ENCODE measurements at regions not wholly inside any gene's neighbourhood (a gene's known extent, or its start where the extent isn't known, plus 50 kb on each side); places are given as distances from the start of the nearest gene placed in this dataset.
"Not testable (repeated sequence)": the region's sequence is repeated elsewhere in the genome, so short reads cannot be mapped to it uniquely, and the experiment has no call there.

DNA sequence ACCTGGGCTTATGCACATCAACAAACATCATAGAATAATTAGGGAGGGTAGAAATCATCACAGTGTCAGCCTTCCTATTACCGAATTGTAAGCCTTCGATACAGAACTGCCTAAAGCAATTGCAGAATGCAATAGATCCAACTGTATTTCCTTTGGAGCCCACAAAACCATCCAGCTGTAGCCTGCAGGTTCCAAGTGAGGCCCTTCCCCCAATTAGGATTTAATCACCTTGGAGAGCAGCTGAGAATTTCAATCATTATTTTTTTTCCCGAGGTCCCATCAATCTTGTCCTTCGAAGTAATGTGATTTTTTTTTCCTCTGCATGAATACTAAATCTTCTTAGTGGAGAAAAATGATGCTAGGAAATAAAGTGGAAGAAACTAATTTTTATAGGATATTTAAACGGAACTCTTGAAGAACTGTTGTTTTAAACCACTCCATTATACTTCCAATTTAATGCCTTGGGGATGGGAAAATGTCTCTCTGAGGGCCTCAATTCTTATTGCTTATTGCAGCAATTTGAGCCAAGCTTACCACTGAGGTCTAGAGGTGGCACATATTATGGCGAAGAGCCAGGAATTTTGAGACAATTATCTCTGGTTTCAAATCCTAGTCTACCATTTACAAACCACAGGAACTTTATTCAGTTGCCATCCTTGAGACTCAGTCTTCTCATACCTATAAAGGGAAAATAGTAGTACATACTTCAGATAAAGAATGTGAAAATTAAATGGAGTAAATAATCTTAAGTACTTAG lies 953.4 kb upstream of the IGFBP7 start:
- DNase-seq (ENCODE audit: low read depth) = no peak

DNA sequence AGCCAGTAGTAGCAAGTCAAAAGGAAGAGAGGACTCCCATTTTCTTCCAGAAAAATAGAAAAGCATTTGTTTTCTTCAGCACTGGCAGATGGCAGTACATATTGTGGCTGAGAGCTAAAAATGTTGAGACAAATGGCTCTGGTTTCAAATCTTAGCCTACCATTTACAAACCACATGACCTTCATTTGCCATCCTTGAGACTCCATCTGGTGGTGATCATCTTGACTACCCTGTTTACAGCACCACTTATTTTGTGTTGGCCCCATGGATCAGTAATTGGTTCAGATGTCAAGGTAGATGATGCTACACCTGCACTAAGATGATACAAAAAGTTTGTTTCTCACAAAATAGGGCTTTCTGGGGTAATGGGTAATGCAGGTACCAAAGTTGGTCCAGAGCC lies 951.8 kb upstream of the IGFBP7 start:
- no peak for DNase-seq (ENCODE audit: low read depth)

DNA sequence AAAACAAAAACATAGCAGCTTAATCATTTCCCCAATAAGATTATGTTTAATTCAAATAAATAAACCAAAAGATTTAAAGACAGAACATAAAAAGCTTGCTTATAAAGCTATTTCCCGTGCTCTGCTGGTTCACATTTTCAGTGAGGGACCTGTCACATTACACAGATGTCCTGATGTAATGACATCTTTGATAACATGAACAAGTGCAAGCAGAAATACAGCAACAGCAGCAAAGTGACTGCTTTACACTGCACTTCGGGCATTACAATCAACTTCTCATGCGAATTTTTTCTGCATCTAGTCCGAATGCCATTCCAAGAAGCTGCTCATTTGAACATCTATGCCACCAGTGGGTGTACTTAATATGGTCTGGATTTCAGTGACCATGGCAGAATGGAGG lies 940.3 kb upstream of the IGFBP7 start:
- DNase-seq (ENCODE audit: low read depth) = no peak

DNA sequence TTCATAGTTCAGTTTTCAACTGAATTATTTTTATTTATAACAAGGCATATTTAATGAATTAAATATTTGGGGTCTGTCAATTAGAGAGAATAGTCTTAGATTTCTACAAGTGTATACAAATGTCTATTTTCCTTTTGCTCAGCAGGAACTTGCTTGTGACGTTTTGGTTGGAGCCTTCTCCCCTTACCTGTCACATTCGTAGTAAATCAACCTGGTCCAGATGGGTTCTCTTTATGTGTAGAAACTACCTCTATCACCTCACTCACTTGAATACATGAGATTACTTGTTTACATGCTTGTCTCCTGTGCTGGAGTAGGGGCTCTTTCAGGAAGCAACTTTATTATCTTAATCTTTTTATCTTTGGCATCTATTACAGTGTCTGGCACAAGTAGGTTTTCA lies 938.3 kb upstream of the IGFBP7 start:
- no peak for DNase-seq (ENCODE audit: low read depth)

DNA sequence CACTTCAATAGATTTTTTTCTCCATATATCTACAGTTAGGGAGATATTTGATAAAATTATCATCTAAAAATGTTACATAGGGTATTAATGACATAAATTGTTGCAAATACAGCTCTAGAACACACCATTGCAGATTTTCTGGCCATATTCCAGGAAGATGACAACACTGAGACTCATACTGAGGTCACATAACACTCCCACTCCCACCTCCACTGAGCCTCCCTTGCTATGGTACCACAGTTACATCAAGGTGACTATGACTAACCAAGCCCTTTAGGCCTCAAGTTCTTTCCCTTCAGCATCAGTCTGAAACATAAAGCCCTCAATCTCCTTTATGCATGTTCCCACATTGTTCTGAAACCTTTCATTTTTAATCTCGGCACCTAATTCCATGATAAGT lies 932.0 kb upstream of the IGFBP7 start:
- no peak for DNase-seq (ENCODE audit: low read depth)

DNA sequence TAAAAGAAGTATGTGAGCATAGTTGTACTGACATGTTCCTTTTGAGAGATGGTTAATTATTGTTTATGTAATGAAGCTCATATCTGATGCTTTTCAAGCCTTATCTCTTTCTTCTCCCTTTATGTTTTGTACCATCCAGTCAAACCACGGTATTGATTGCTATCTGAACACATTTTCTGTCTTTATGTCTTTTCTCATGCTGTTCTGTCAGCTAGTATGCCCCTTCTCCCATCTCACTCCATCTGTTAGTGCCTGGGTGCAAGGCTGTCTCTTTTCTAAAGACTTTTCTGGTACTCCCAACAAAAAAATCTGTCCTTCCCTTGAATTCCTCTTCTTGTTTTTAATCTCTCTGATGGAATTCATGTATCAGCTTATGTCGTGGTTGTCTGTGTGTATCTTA lies 883.8 kb upstream of the IGFBP7 start:
- no peak for DNase-seq (ENCODE audit: low read depth)

DNA sequence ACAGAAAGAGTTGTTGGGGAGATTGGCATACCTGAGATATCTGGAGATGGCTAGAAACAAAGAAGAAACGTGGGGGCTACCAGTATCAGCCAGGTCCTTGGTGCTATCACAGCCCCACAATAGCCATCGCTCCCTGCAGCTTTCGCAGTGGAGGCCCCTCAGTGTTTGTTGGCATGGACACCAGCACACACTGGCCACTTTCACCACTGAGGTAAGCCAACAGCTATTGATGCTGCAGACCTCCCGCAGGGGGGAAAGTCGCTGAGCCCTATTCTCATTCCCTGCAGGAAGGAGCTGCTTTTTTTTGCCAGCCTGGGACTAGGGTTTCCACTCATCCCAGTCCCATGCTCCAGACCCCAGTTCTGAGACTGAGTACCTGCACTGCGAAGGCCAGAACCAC lies 879.2 kb upstream of the IGFBP7 start:
- DNase-seq (ENCODE audit: low read depth) = no peak

DNA sequence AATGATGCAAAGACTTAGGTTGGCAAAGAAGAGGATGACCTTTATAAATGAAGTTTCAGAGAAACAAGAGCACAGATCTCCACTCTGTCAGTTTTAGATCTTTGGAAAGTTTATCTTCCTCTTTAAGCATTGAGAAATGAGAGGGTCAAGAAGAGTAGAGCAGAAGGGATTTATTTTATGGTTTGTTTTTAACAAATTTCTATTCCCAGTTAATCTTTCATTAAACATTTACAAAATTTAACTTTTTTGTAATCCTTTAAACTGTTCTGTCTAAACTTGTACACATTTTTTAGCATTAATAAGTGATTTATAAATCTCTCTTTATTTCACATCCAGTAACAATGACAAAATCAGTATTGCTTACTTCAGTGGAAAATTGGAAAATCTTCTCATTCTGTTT lies 875.0 kb upstream of the IGFBP7 start:
- no peak for DNase-seq (ENCODE audit: low read depth)

DNA sequence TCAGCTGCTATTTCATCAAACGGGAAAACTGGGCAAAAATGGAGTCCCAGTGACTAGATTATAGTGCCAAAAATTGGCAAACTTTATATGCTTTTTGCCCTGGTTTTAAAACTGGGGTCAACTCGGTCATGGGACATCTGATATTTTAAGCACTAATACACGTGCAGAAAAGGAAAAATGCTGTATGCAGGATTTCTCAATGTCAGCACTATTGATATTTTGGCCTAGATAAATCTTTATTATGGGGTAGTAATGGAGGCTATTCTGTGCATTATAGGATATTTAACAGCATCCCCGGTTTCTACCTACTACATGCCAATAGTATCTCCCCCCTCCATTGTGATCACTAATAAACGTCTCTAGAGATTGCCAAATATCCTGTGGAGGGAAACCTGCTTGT lies 870.9 kb upstream of the IGFBP7 start:
- DNase-seq (ENCODE audit: low read depth) = no peak

DNA sequence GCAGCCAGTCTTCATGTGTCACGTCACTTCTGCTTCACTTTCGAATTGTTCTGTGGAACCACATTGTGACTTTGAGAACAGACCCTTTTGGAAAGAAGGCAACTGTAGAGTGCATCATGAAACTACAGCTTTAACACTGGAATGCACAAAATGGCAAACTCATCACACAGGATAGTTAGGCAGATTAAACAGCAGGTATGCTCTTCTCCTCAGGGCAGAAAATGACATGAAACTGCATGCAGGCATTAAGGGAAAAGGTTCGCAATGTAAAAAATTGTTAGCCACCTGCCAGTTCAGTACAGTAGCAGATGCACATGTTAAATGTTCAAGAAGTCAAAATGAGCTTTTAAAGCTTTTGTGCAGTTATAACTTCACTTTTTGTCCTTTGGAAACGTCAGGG lies 864.6 kb upstream of the IGFBP7 start:
- no peak for DNase-seq (ENCODE audit: low read depth)

DNA sequence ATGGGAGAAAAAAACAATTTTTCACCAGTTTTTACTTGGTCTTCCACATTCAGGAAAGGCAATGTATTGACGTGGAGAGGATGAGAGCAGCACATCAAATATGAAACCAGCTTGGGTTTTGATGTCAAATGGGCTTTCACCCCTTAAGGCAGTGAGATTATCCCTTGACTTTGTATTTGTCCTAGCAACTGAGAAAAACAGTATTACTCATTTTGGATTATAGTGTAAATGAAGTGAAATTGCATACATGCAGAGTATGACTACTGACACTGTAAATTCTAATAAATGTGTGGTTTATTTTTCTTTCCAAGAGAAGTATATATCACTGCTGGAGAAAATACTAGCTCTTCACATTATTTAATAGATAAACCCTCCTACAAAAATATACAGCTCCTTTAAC lies 863.6 kb upstream of the IGFBP7 start:
- no peak for DNase-seq (ENCODE audit: low read depth)

DNA sequence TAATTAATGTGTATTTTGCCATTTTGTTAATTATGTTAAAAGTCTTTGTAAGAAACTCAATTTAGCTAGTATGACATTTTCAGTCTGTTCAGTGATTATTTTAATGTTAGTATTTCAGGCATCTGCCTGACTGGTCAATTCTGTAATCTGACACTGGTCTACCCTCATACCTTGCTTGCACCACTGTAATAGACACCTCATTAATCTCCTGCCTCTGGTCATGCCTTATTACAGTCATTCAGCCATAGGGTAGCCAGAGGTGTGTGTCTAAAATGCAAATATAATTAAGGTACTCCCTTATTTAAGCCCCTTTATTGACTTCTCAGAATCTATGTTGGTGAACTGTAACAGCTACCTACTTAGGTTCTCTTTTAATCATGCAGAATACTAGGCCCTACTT lies 861.1 kb upstream of the IGFBP7 start:
- DNase-seq (ENCODE audit: low read depth) = no peak

DNA sequence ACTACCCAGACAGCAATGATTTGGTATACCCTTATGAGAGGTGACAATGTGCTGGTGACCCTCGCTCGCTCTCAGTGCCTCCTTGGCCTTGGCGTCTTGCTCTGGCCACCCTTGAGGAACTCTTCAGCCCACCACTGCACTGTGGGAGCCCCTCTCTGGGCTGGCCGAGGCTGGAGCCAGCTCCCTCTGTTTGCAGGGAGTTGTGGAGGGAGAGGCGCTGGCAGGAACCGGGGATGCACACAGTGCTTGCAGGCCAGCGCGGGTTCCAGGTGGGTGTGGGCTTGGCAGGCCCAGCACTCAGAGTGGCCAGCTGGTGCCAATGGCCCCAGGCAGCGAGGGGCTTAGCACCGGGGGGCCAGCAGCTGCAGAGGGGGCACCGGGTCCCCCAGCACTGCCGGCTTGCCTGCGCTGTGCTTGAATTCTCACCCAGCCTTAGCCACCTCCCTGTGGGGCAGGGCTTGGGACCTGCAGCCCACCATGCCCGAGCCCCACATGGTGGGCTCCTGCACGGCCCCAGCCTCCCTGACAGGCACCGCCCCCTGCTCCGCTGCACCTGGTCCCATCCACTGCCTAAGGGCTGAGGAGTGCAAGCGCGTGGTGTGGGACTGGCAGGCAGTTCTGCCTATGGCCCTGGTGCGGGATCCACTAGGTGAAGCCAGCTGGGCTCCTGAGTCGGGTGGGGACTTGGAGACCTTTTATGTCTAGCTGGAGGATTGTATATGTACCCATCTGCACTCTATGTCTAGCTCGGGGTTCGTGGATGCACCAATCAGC lies 857.0 kb upstream of the IGFBP7 start:
- DNase-seq (ENCODE audit: low read depth) = no peak

DNA sequence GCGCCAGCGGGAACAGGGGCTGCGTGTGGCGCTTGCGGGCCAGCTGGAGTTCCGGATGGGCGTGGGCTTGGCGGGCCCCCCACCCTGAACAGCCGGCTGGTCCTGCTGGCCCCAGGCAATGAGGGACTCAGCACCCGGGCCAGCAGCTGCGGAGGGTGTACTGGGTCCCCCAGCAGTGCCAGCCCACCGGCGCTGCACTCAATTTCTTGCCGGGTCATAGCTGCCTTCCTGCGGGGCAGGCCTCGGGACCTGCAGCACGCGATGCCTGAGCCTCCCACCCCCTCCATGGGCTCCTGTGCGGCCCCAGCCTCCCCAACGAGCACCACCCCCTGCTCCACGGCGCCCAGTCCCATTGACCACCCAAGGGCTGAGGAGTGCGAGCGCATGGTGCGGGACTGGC lies 855.2 kb upstream of the IGFBP7 start:
- not testable (repeated sequence) for DNase-seq (ENCODE audit: low read depth)

DNA sequence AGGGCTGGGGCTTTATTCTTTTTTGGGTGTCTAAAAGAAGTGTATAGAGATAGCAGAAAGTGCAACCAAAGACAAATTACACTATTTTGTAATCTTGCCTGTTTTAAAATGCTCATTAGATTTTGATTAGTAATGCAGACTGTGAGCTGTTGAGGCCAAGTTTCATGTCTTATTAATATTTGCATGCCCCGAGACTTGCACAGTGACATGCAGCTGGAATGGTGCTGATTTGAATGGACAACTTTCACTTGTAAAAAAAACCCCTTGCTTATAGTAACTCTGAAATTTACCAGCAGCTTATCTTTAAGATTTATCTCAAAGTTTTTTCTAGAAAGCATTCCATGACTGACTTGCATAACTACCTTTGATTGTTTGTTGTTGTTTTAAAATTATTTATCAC lies 835.1 kb upstream of the IGFBP7 start:
- DNase-seq (ENCODE audit: low read depth) = no peak

DNA sequence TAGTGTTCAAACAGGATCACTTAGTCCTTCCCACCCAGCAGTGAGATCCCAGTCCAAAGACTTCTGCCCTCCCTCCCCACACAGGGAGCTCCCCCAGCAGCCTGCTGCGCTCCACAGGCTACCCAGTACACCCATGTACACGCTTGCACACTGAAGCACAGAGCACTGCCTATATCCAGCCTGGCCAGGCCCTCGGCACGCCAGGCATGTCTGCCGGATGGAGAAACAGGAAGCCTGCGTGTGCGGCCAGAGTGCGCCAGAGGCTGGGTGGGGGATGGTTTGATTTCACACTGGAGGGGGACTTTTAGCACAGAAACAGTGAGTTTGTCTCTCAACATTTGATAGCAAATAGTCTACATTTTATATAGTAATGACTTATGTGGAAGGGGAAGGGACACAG lies 833.5 kb upstream of the IGFBP7 start:
- DNase-seq (ENCODE audit: low read depth) = no peak

DNA sequence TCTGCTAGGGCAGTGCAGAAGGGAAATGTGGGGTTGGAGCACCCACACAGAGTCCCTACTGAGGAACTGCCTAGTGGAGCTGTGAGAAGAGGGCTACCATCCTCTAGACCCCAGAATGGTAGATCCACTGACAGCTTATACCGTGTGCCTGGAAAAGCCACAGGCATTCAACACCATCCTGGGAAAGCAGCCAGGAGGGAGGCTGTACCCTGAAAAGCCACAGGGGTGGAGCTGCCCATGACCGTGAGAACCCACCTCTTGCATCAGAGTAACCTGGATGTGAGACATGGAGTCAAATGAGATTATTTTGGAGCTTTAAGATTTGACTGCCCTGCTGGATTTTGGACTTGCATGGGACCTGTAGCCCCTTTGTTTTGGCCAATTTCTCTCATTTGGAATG lies 827.1 kb upstream of the IGFBP7 start:
- DNase-seq (ENCODE audit: low read depth) = not testable (repeated sequence)

DNA sequence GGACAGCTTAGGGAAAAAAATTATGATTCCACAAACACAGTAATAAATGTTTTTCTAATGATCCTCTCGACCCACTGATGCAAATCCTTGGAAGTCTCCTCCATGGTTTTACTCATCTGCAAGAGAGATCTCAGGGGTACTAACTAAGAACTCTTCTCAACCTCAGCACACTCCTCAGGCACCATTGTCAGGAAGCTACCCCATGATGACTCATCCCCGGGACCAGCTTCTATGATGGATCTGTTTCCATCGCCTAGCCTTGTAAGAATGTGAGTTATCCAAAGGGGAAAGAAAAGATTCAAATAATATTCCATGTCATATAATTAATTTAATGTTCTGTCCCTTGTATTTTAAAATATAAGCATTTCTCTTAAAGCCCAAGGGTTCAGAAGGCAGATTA lies 816.1 kb upstream of the IGFBP7 start:
- DNase-seq (ENCODE audit: low read depth) = no peak

DNA sequence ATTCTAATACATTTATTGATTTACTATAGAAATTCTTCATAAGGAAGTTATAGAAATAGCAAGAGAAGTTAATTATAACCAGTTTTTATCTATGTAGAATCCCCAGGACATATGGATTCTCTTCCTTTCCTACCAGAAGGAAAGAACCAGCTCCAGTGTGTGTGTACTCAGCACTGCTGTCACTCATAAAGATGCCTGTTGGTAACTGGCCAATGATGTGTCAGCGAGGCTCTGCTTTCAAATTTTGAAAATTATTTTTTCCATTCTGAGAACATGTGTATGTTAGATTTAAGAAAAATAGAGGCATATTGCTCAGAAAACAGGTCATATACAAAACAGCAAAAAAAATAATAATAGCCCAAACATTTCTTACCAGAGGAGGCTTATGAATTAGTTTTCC lies 814.8 kb upstream of the IGFBP7 start:
- no peak for DNase-seq (ENCODE audit: low read depth)

DNA sequence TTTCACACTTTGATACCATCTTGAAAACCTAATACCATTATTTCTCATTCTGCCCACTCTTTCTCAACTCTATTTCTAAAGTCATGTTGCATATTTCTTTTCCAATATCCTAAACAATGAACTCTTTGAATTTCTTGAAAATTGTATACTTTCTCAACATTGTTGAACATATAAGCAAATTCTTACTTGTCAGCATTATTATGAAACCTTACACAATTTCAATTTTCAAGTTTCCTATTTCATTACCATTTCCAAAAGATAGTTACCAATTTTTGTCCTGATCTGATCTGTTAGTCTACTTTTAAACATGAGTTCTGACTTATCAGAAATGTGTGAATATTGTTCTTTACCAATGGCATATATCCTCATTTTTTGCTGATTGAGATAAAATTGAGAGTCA lies 806.3 kb upstream of the IGFBP7 start:
- no peak for DNase-seq (ENCODE audit: low read depth)

DNA sequence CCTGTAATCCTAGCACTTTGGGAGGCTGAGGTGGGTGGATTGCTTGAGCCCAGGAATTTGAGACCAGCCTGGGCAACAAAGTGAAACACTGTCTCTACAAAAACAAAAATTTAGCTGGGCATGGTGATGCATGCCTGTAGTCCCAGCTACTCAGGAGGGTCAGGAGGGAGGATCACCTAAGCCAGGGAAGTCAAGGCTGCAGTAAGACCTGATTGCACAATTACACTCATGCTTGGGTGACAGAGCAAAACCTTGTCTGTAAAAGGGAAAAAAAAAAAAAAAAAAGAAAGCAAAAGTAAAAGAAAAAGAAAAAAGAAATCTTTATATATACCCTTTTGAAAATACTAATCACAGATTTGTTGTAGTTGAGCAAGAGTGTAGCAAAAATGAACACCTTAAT lies 801.0 kb upstream of the IGFBP7 start:
- no peak for DNase-seq (ENCODE audit: low read depth)

DNA sequence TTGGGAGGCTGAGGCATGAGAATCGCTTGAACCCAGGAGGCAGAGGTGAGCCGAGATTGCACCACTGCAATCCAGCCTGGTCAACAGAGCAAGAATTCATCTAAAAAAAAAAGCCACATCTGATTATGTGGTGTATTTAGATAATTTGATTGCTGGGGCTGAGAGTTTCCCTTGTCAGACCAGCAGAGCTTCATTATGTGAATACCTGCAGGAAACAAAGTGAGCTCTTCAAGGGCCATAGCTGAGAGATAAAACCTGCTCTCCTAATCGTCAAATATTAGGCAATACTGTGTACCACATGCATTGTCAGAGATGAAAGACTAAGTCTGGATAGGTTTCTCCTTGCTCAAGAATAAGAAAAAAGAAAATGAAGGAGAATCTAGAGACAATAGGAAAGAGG lies 800.0 kb upstream of the IGFBP7 start:
- no peak for DNase-seq (ENCODE audit: low read depth)

DNA sequence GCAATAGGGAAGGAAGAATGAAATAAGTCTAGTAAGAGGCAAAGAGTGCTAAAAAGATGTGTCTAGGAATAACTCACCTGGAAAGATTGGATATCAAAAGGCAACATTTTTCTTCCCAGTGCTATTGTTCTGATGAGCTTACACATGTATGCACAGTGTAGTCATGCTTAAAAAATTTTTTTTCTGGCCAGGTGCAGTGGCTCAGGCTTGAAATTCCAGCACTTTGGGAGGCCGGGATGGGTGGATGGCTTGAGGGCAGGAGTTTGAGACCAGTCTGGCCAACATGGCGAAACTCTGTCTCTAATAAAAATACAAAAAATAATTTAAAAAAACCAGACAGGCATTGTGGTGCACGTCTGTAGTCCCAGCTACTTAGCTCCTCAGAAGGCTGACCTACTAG lies 795.8 kb upstream of the IGFBP7 start:
- no peak for DNase-seq (ENCODE audit: low read depth)

DNA sequence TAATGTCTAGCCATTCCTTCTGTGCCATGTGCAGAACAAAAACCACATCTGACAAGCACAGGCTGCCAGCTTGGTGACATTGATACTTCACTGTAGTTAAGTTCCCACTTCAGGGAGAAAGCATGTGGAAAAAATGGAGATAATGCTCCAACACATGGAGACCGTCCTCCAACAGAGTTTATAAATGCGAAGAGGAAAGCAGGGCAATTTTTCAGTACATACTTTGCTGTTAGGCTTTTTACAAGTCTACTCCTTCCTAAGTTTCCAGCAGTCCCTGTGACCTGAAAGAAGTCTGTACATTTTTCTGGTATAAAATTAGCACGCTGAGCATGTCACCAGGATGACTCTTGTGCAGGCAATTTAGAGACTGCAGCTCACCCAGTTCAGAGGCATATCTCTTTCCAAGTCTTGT lies 766.9 kb upstream of the IGFBP7 start:
- no peak for DNase-seq (ENCODE audit: low read depth)
